Trophoblast cell (in vitro differentiated cells and primary cell): ENCODE measurements at regions not wholly inside any gene's neighbourhood (a gene's known extent, or its start where the extent isn't known, plus 50 kb on each side); places are given as distances from the start of the nearest gene placed in this dataset.

ENCODE experiments used
- DNase-seq, 2 donors: peaks; one replicate each; pipeline ENCODE4 v3.0.0-alpha.2; 2016
- H2AFZ ChIP-seq: 2 replicates; pipeline ENCODE4 v1.6.1; 2013; ENCODE audit warnings: low read length, moderate library complexity, mild to moderate bottlenecking; ENCODE audit not compliant: insufficient read depth, poor library complexity
- H2AK5ac ChIP-seq: 2 replicates; pipeline ENCODE4 v1.6.1; 2013; ENCODE audit warnings: mild to moderate bottlenecking, low read length
- H2BK120ac ChIP-seq: 2 replicates; pipeline ENCODE4 v1.6.1; 2013; ENCODE audit warnings: low read length, mild to moderate bottlenecking, moderate library complexity; ENCODE audit not compliant: insufficient read depth, poor library complexity
- H2BK12ac ChIP-seq: 2 replicates; pipeline ENCODE4 v1.6.1; 2013; ENCODE audit warnings: mild to moderate bottlenecking, low read length, moderate library complexity
- H2BK5ac ChIP-seq: 2 replicates; pipeline ENCODE4 v1.6.1; 2013; ENCODE audit warnings: low read length, low read depth, moderate library complexity, mild to moderate bottlenecking; ENCODE audit not compliant: poor library complexity
- H3K14ac ChIP-seq: 2 replicates; pipeline ENCODE4 v1.6.1; 2013; ENCODE audit warnings: mild to moderate bottlenecking, low read length
- H3K18ac ChIP-seq: 2 replicates; pipeline ENCODE4 v1.6.1; 2013; ENCODE audit warnings: mild to moderate bottlenecking, low read length
- H3K23ac ChIP-seq: 2 replicates; pipeline ENCODE4 v1.6.1; 2013; ENCODE audit warnings: low read length
- H3K27ac ChIP-seq: 2 replicates; pipeline ENCODE4 v1.5.1; 2013; ENCODE audit warnings: low read depth, mild to moderate bottlenecking, inconsistent platforms, low read length, moderate library complexity
- H3K27me3 ChIP-seq: 2 replicates; pipeline ENCODE4 v1.6.1; 2013; ENCODE audit warnings: inconsistent platforms, mild to moderate bottlenecking, low read length, moderate library complexity; ENCODE audit not compliant: insufficient read depth
- H3K36me3 ChIP-seq, 2 experiments: 1 replicate in 1 of 2; 2 replicates in 1 of 2; pipeline ENCODE4 v1.6.1; 2013; ENCODE audit warnings: low read length in 2 of 2, mild to moderate bottlenecking in 2 of 2, moderate library complexity in 1 of 2; ENCODE audit not compliant: insufficient read depth in 2 of 2, control insufficient read depth in 1 of 2
- H3K4ac ChIP-seq: 2 replicates; pipeline ENCODE4 v1.6.1; 2013; ENCODE audit warnings: low read depth, mild to moderate bottlenecking, low read length, moderate library complexity
- H3K4me1 ChIP-seq, 2 experiments: 1 replicate in 1 of 2; 2 replicates in 1 of 2; pipeline ENCODE4 v1.6.1; 2013; ENCODE audit warnings: low read length in 2 of 2, mild to moderate bottlenecking in 2 of 2, moderate library complexity in 1 of 2; ENCODE audit not compliant: insufficient read depth in 2 of 2, control insufficient read depth in 1 of 2
- H3K4me2 ChIP-seq: 2 replicates; pipeline ENCODE4 v1.6.1; 2013; ENCODE audit warnings: inconsistent platforms, mild to moderate bottlenecking, low read length, moderate library complexity
- H3K4me3 ChIP-seq: 2 replicates; pipeline ENCODE4 v1.5.1; 2013; ENCODE audit warnings: mild to moderate bottlenecking, low read depth, low read length, inconsistent platforms
- H3K79me1 ChIP-seq: one replicate; pipeline ENCODE4 v1.6.1; 2013; ENCODE audit warnings: low read length
- H3K79me2 ChIP-seq: 2 replicates; pipeline ENCODE4 v1.6.1; 2013; ENCODE audit warnings: low read length, mild to moderate bottlenecking; ENCODE audit not compliant: control insufficient read depth, insufficient read depth, poor library complexity
- H3K9ac ChIP-seq: 2 replicates; pipeline ENCODE4 v1.6.1; 2013; ENCODE audit warnings: mild to moderate bottlenecking, low read length
- H3K9me3 ChIP-seq: 2 replicates; pipeline ENCODE4 v1.6.1; 2013; ENCODE audit warnings: low read depth, mild to moderate bottlenecking, control low read depth, inconsistent platforms, low read length; ENCODE audit not compliant: insufficient read depth
- H4K12ac ChIP-seq: 2 replicates; pipeline ENCODE4 v1.6.1; 2013; ENCODE audit warnings: low read depth, mild to moderate bottlenecking, low read length, moderate library complexity
- H4K8ac ChIP-seq: 2 replicates; pipeline ENCODE4 v1.6.1; 2013; ENCODE audit warnings: low read depth, mild to moderate bottlenecking, low read length, moderate library complexity
- H4K91ac ChIP-seq: one replicate; pipeline ENCODE4 v1.6.1; 2013; ENCODE audit warnings: low read depth, mild to moderate bottlenecking, low read length, moderate library complexity
- WGBS: extraction: QIAGEN DNeasy Blood & Tissue Kit; methylation state at CpG from one replicate; pipeline ENCODE4 v1.1.7; 2013; ENCODE audit warnings: missing lambda C conversion rate; ENCODE audit not compliant: insufficient read length, insufficient coverage; ENCODE audit errors: extremely low coverage; 5-methylcytosine and 5-hydroxymethylcytosine counted together

GRCh38 chr2:156727867-156728266 is 291.7 kb downstream of the GPD2 start:
- Histone ChIP-seq H3K14ac (no peak overlapping the region), H3K36me3 (no peaks in the 10 kb centered on the region), H3K27ac (no peak overlapping the region), H3K23ac (no peak overlapping the region), H2BK120ac (no peak overlapping the region), H4K91ac (no peak overlapping the region), H2AK5ac (no peak overlapping the region), H3K4ac (no peak overlapping the region), H3K9ac (no peak overlapping the region), H3K79me2 (no peaks in the 10 kb centered on the region), H3K9me3 (no peaks in the 10 kb centered on the region), H3K4me3 (no peak overlapping the region), H3K18ac (no peak overlapping the region), H3K4me1 (no peaks in the 10 kb centered on the region), H2AFZ (no peak overlapping the region), H3K4me2 (no peak overlapping the region), H2BK12ac (no peak overlapping the region), H2BK5ac (no peak overlapping the region), H4K12ac (no peak overlapping the region), H3K79me1 (no peaks in the 10 kb centered on the region), H4K8ac (no peak overlapping the region), H3K27me3 (no peaks in the 10 kb centered on the region)
- no peak for DNase-seq

- Histone ChIP-seq H2BK5ac (no peak overlapping the region), H3K79me2 (no peaks in the 10 kb centered on the region), H2AFZ (no peak overlapping the region), H3K18ac (no peak overlapping the region), H4K12ac (no peak overlapping the region), H4K8ac (no peak overlapping the region), H3K4me1 (no peaks in the 10 kb centered on the region), H3K9ac (no peak overlapping the region), H2BK12ac (no peak overlapping the region), H3K4ac (no peak overlapping the region), H2BK120ac (no peak overlapping the region), H3K4me3 (no peak overlapping the region), H3K36me3 (no peaks in the 10 kb centered on the region), H3K9me3 (no peaks in the 10 kb centered on the region), H3K14ac (no peak overlapping the region), H3K79me1 (no peaks in the 10 kb centered on the region), H3K27ac (no peak overlapping the region), H4K91ac (no peak overlapping the region), H3K27me3 (no peaks in the 10 kb centered on the region), H2AK5ac (no peak overlapping the region), H3K23ac (no peak overlapping the region), H3K4me2 (no peak overlapping the region)
- no CpG with 5 or more reads among the region's 2 CpGs for WGBS
- no peak for DNase-seq
These were observed 292.1 kb downstream of the GPD2 start for GRCh38 chr2:156728328-156728727.

GRCh38 chr2:156731506-156731905 is 295.3 kb downstream of the GPD2 start:
- H3K27ac ChIP-seq, result no peak overlapping the region
- no peaks in the 10 kb centered on the region for H3K9me3 ChIP-seq
- no peaks in the 10 kb centered on the region for H3K27me3 ChIP-seq
- H3K79me1 ChIP-seq, result no peaks in the 10 kb centered on the region
- no peak overlapping the region for H3K14ac ChIP-seq
- H3K4me3 ChIP-seq, result no peak overlapping the region
- H3K36me3 ChIP-seq, result no peaks in the 10 kb centered on the region
- H3K18ac ChIP-seq, result no peak overlapping the region
- H2AFZ ChIP-seq, result no peak overlapping the region
- H2BK120ac ChIP-seq, result no peak overlapping the region
- H3K4me1 ChIP-seq, result no peaks in the 10 kb centered on the region
- H3K23ac ChIP-seq, result no peak overlapping the region
- no peak overlapping the region for H2BK12ac ChIP-seq
- no peak overlapping the region for H3K9ac ChIP-seq
- H3K4me2 ChIP-seq, result no peak overlapping the region
- H3K79me2 ChIP-seq, result no peaks in the 10 kb centered on the region
- H2BK5ac ChIP-seq, result no peak overlapping the region
- no peak overlapping the region for H4K8ac ChIP-seq
- no peak overlapping the region for H4K91ac ChIP-seq
- no peak overlapping the region for H3K4ac ChIP-seq
- no peak for DNase-seq
- H2AK5ac ChIP-seq, result no peak overlapping the region
- H4K12ac ChIP-seq, result no peak overlapping the region

GRCh38 chr2:156736950-156737349 is 300.8 kb downstream of the GPD2 start:
- Histone ChIP-seq H3K9me3 (no peaks in the 10 kb centered on the region), H4K91ac (no peak overlapping the region), H2BK5ac (no peak overlapping the region)

GRCh38 chr2:156739301-156739700 is 303.1 kb downstream of the GPD2 start:
- no peak overlapping the region for H2AFZ ChIP-seq
- no peak overlapping the region for H3K9ac ChIP-seq
- no peak overlapping the region for H3K14ac ChIP-seq
- H4K12ac ChIP-seq, result no peak overlapping the region
- no peak overlapping the region for H4K91ac ChIP-seq
- no peaks in the 10 kb centered on the region for H3K36me3 ChIP-seq
- H3K9me3 ChIP-seq, result no peaks in the 10 kb centered on the region
- no peaks in the 10 kb centered on the region for H3K79me2 ChIP-seq
- H3K4me2 ChIP-seq, result no peak overlapping the region
- no peak overlapping the region for H3K18ac ChIP-seq
- no peak for DNase-seq
- H3K4ac ChIP-seq, result no peak overlapping the region
- H3K4me3 ChIP-seq, result no peak overlapping the region
- no peak overlapping the region for H3K27ac ChIP-seq
- H2BK120ac ChIP-seq, result no peak overlapping the region
- no peak overlapping the region for H3K23ac ChIP-seq
- H3K4me1 ChIP-seq, result no peaks in the 10 kb centered on the region
- H2BK5ac ChIP-seq, result no peak overlapping the region
- no CpG with 5 or more reads among the region's 3 CpGs for WGBS
- H3K27me3 ChIP-seq, result no peaks in the 10 kb centered on the region
- no peak overlapping the region for H2BK12ac ChIP-seq
- no peaks in the 10 kb centered on the region for H3K79me1 ChIP-seq
- H2AK5ac ChIP-seq, result no peak overlapping the region
- no peak overlapping the region for H4K8ac ChIP-seq

More at GRCh38 chr2:156736950-156737349, 300.8 kb downstream of the GPD2 start:
- H3K23ac ChIP-seq, result no peak overlapping the region
- H4K12ac ChIP-seq, result no peak overlapping the region
- no peak overlapping the region for H2AK5ac ChIP-seq
- no peak overlapping the region for H3K9ac ChIP-seq
- no CpG with 5 or more reads among the region's 4 CpGs for WGBS
- no peak overlapping the region for H3K4me2 ChIP-seq
- no peak overlapping the region for H3K4me3 ChIP-seq
- H3K27ac ChIP-seq, result no peak overlapping the region
- DNase-seq, result no peak
- no peaks in the 10 kb centered on the region for H3K27me3 ChIP-seq
- H3K36me3 ChIP-seq, result no peaks in the 10 kb centered on the region
- no peaks in the 10 kb centered on the region for H3K79me2 ChIP-seq
- no peak overlapping the region for H2AFZ ChIP-seq
- no peak overlapping the region for H3K14ac ChIP-seq
- no peaks in the 10 kb centered on the region for H3K79me1 ChIP-seq
- no peak overlapping the region for H3K18ac ChIP-seq
- H2BK12ac ChIP-seq, result no peak overlapping the region
- no peak overlapping the region for H2BK120ac ChIP-seq
- no peak overlapping the region for H4K8ac ChIP-seq
- H3K4me1 ChIP-seq, result no peaks in the 10 kb centered on the region
- no peak overlapping the region for H3K4ac ChIP-seq
